ENCODE measurements at regions not wholly inside any gene's neighbourhood (a gene's known extent, or its start where the extent isn't known, plus 50 kb on each side); places are given as distances from the start of the nearest gene placed in this dataset.

DNA sequence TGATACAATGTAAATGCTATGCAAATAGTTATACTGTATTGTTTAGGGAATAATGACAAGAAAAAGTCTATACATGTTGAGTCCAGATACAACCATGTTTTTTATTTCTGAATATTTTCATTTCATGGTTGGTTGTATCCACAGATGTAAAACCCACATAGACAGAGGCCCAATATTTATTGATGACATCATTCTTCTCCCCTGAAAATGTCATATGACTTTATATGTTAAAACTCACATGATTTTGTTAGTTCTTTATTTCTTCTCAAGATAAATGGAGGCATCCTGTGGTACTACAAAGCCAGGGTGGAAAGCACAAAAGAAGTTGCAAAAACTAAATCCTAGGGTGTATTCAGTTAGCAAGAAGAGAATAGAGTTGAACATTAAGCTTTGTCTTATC lies 149.3 kb upstream of the GLRA2 start:
- no peak for TF ChIP-seq POLR2AphosphoS5 (IDR thresholded peaks at IDR 0.05; ENCODE audit: low read depth, low read length)
- TF ChIP-seq TAF1 (IDR thresholded peaks at IDR 0.05; ENCODE audit: borderline replicate concordance, low read depth, low read length) = no peak
- DNase-seq (ENCODE audit: insufficient read length) = no peak
- FAIRE-seq = no peak

DNA sequence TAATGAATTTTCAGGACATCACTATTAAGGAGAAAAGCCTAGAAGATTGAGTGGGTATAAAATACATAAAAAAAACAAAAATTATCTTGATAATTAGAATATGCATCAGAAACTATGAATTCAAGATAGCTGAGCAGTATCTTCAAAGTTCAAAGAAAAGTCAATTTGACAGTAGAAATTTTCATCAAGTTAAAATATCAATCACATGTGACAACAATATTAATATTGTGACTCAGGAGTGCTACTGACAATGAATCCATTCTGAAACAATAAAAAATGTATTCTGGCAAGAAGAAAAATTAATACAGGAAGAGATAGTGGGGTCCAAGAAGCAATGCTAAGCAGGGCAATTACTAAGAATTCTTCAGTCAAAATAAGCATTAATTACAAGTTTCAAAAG lies 151.9 kb upstream of the GLRA2 start:
- TF ChIP-seq TAF1 (IDR thresholded peaks at IDR 0.05; ENCODE audit: borderline replicate concordance, low read depth, low read length) (no peak), POLR2A (IDR thresholded peaks at IDR 0.05; ENCODE audit: low read depth, low read length) (no peak), POLR2AphosphoS5 (IDR thresholded peaks at IDR 0.05; ENCODE audit: low read depth, low read length) (no peak)
- no peak for DNase-seq (ENCODE audit: insufficient read length)
- FAIRE-seq = no peak

DNA sequence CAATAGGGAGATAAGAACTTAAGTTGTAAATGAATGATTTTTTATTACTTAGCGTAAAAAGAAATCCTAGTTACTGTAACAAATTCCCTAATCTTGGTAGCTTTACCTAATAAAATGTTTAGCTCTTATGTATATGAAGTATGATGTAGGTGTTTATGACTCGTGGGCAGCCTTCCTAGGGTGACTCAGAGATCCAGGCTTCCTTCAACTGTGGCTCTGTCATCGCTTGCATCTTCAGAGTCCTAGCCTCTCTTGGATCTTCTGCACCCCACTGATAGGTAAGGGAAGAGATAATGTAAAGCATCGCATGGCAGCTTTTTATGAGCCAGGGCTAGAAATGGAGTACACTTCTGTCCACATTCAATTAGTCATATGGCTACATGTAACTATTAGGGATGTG lies 165.6 kb upstream of the GLRA2 start:
- DNase-seq (ENCODE audit: insufficient read length) = no peak
- FAIRE-seq = no peak
- TF ChIP-seq POLR2AphosphoS5 (IDR thresholded peaks at IDR 0.05; ENCODE audit: low read depth, low read length) (no peak), POLR2A (IDR thresholded peaks at IDR 0.05; ENCODE audit: low read depth, low read length) (no peak), TAF1 (IDR thresholded peaks at IDR 0.05; ENCODE audit: borderline replicate concordance, low read depth, low read length) (no peak)

DNA sequence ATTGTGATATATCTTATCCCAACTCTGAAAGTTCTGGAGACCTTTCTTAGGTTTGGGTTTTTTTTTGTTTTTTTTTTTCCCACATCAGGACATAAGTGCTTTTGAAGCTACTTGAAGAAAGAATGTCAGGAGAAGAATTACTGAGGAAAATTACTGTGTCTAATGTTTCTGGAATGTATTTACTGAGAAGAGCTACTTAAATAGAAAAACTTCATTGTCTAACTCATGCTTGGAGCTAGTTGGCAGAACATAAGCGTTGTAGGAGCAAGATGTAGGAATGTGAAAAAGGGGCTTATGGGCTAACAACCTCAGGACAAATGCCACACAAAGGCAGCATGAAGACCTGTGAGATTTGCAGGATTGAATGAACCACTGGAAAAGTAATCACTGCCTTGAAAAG lies 166.6 kb upstream of the GLRA2 start:
- FAIRE-seq (no peak), DNase-seq (ENCODE audit: insufficient read length) (no peak)
- TF ChIP-seq POLR2A (IDR thresholded peaks at IDR 0.05; ENCODE audit: low read depth, low read length) (no peak), POLR2AphosphoS5 (IDR thresholded peaks at IDR 0.05; ENCODE audit: low read depth, low read length) (no peak), TAF1 (IDR thresholded peaks at IDR 0.05; ENCODE audit: borderline replicate concordance, low read depth, low read length) (no peak)

DNA sequence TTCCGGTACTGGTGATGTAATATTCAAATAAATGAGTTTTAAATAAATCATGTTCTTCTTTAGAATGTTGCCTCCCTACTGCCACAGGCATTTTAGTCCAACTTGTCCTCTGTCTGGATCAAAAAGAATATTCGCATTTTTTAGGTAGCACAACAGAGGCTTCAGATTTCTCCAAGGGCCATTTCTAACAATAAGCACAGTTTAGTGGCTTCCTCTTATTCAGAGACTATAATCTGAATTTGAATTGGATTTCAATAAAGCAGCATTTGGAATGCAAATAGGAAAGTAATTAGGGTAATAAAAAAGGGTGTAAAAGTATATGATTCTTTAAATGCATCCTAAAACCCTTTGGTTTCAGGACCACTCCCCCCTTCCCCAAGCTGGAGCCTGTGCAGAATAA lies 167.9 kb upstream of the GLRA2 start:
- no peak for TF ChIP-seq POLR2AphosphoS5 (IDR thresholded peaks at IDR 0.05; ENCODE audit: low read depth, low read length)
- no peak for TF ChIP-seq TAF1 (IDR thresholded peaks at IDR 0.05; ENCODE audit: borderline replicate concordance, low read depth, low read length)
- TF ChIP-seq POLR2A (IDR thresholded peaks at IDR 0.05; ENCODE audit: low read depth, low read length) = no peak
- FAIRE-seq = peak; percentile 65

DNA sequence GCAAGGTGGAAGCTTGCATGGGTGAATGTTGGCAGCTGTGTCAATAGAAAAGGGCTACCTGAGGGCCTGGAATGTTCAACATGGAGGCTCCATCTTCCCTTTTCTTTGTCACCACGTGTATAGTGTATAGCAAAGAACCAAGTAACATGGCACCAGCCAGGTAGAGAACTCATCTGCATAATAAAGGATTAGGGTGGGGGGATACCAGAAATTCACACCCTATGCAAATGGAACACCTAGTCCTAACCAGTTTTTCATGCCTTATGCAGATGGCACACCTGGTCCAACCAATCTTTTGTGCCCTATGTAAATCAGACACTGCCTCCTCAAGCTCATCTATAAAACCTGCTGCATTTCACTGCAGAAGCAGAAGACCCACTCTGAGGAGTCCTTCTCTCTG lies 169.6 kb upstream of the GLRA2 start:
- FAIRE-seq (no peak), DNase-seq (ENCODE audit: insufficient read length) (no peak)
- TF ChIP-seq POLR2AphosphoS5 (IDR thresholded peaks at IDR 0.05; ENCODE audit: low read depth, low read length) = no peak
- TF ChIP-seq TAF1 (IDR thresholded peaks at IDR 0.05; ENCODE audit: borderline replicate concordance, low read depth, low read length) = no peak
- no peak for TF ChIP-seq POLR2A (IDR thresholded peaks at IDR 0.05; ENCODE audit: low read depth, low read length)

More for the DNA sequence above, 167.9 kb upstream of the GLRA2 start:
- no peak for DNase-seq (ENCODE audit: insufficient read length)

DNA sequence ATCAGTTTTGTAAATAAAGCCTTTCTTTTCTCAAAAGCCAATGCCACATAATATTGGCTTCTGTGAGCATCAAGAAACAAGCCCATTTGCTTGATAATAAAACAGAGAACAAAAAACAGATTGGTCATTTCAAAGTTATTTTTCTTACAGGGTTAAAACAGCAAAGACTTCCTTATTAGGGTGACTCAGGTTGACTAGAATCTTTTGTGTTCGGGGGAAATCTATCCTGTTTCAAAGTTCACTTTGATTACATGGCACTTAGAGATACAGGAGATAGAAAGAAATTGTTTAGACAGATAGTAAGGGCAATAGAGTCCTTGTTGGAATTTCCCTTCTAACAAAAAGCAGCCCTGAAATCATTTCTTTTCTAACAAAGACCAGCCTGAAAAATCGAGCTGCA lies 170.0 kb upstream of the GLRA2 start:
- no peak for FAIRE-seq
- DNase-seq (ENCODE audit: insufficient read length) = no peak
- no peak for TF ChIP-seq POLR2A (IDR thresholded peaks at IDR 0.05; ENCODE audit: low read depth, low read length)
- no peak for TF ChIP-seq POLR2AphosphoS5 (IDR thresholded peaks at IDR 0.05; ENCODE audit: low read depth, low read length)
- no peak for TF ChIP-seq TAF1 (IDR thresholded peaks at IDR 0.05; ENCODE audit: borderline replicate concordance, low read depth, low read length)

DNA sequence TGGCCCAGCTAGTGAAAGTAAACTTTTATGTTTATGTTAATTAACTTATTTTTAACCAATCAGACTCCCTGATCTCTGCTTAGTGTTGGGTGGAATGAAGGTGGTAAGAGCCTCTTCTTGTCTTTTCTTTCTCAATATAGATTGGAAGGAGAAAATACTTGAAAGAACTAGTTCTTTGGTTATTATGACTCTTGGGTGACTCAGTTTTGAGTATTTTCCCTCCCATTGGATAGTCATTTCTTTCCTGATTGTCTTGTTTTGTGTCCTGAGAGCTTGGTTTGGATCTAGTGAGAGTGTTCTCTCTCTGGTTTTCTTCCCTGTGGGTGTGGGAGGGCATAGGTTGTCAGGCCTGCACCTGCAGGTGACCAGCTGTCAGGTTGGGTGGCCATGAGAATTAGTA lies 172.0 kb upstream of the GLRA2 start:
- no peak for DNase-seq (ENCODE audit: insufficient read length)
- no peak for FAIRE-seq
- TF ChIP-seq TAF1 (IDR thresholded peaks at IDR 0.05; ENCODE audit: borderline replicate concordance, low read depth, low read length) (no peak), POLR2A (IDR thresholded peaks at IDR 0.05; ENCODE audit: low read depth, low read length) (no peak), POLR2AphosphoS5 (IDR thresholded peaks at IDR 0.05; ENCODE audit: low read depth, low read length) (no peak)

DNA sequence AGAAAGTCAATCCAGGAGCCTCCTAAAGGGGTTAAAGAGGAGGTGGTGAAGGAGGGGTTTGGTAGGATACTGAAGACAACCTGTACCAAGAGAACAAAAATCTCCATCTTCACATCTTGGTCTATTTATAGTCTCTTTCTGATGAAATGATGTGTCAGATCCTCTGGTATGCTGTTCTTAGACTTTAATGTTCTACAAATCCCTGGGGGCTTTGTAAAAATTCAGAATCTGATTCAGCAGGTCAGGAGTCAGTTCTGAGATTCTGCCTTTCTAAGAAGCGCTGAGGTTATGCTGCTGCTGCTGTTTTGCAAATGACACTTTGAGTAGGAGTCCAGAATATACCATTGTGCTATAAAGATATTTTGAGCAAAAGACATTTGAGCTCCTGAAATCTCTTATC lies 172.9 kb upstream of the GLRA2 start:
- no peak for DNase-seq (ENCODE audit: insufficient read length)
- FAIRE-seq = no peak
- TF ChIP-seq POLR2AphosphoS5 (IDR thresholded peaks at IDR 0.05; ENCODE audit: low read depth, low read length) (no peak), TAF1 (IDR thresholded peaks at IDR 0.05; ENCODE audit: borderline replicate concordance, low read depth, low read length) (no peak), POLR2A (IDR thresholded peaks at IDR 0.05; ENCODE audit: low read depth, low read length) (no peak)

DNA sequence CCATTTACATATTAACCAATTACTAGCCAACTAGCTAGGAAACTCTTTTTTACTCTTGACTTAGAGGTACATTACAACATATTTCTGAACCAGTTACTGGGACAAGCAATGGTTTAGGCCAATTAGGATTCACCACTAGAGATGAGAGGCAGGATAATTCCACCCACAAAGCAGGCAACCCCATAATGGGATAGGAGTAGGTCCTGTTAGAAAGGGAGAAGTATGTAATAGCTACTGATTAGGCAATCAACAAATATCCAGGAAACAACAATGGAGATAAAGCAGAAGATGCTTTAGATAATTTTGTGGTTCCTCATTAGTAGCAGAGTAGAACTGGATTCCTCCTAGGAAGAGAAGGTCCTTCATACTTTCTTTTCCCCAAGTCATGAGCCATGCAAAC lies 173.8 kb upstream of the GLRA2 start:
- TF ChIP-seq TAF1 (IDR thresholded peaks at IDR 0.05; ENCODE audit: borderline replicate concordance, low read depth, low read length) = no peak
- no peak for TF ChIP-seq POLR2AphosphoS5 (IDR thresholded peaks at IDR 0.05; ENCODE audit: low read depth, low read length)
- no peak for TF ChIP-seq POLR2A (IDR thresholded peaks at IDR 0.05; ENCODE audit: low read depth, low read length)
- FAIRE-seq (no peak), DNase-seq (ENCODE audit: insufficient read length) (no peak)

DNA sequence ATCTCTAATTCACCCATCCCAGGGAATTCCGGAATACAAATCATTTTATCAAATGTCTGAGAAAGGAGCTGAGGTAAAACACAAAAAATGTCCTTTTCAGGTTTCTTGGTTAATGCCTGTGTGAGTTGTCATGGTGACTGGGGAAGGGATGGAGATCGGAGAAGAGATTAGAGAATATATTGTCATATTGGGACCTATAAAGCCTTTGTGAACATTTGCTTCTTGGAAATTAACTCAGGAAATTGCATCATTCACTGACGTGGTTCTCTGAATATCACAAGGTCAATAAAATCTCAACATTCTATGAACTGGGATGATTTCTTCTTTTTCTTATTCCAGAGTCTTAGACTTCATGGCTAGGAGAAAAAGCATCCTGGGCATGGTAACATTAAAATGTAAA lies 174.8 kb upstream of the GLRA2 start:
- TF ChIP-seq POLR2A (IDR thresholded peaks at IDR 0.05; ENCODE audit: low read depth, low read length) (no peak), TAF1 (IDR thresholded peaks at IDR 0.05; ENCODE audit: borderline replicate concordance, low read depth, low read length) (no peak), POLR2AphosphoS5 (IDR thresholded peaks at IDR 0.05; ENCODE audit: low read depth, low read length) (no peak)
- DNase-seq (ENCODE audit: insufficient read length) (no peak), FAIRE-seq (no peak)

DNA sequence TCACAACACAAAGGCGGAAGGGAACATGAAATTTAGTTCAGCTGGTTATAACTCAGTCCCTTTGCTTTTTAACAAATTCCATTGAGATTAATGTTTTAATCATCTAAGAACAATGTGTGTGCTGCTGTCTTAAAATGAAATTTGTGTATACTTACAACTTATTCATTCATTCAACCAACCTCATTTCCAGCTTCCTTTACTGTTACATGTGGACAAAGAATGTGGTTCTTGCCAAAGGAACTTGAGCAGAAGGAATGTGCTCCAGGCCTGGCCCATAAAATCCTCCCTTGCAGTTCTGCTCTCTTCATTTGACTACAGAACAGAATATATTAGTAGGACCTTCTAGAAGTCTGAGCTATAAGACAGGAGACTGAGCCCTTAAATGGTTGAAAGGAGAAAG lies 176.8 kb upstream of the GLRA2 start:
- no peak for DNase-seq (ENCODE audit: insufficient read length)
- FAIRE-seq = no peak
- no peak for TF ChIP-seq POLR2A (IDR thresholded peaks at IDR 0.05; ENCODE audit: low read depth, low read length)
- no peak for TF ChIP-seq TAF1 (IDR thresholded peaks at IDR 0.05; ENCODE audit: borderline replicate concordance, low read depth, low read length)
- TF ChIP-seq POLR2AphosphoS5 (IDR thresholded peaks at IDR 0.05; ENCODE audit: low read depth, low read length) = no peak

Data from GM12892 (cell line).